ENCODE measurements at regions not wholly inside any gene's neighbourhood (a gene's known extent, or its start where the extent isn't known, plus 50 kb on each side); places are given as distances from the start of the nearest gene placed in this dataset.

GRCh38 chr9:89256225-89256624 lies 54.8 kb upstream of the CKS2 start:
- TF ChIP-seq CTCF (IDR thresholded peaks at IDR 0.05) (no peak), EP300 (IDR thresholded peaks at IDR 0.05) (no peak)

All from esophagus muscularis mucosa (tissue), 3 donors.